ENCODE measurements at regions not wholly inside any gene's neighbourhood (a gene's known extent, or its start where the extent isn't known, plus 50 kb on each side); places are given as distances from the start of the nearest gene placed in this dataset.

- H3K4me3 ChIP-seq (ENCODE audit: low read depth, low read length): no peak overlapping the region
- DNase-seq (ENCODE audit: low read depth): no peak
- TF ChIP-seq, protein P1, sequence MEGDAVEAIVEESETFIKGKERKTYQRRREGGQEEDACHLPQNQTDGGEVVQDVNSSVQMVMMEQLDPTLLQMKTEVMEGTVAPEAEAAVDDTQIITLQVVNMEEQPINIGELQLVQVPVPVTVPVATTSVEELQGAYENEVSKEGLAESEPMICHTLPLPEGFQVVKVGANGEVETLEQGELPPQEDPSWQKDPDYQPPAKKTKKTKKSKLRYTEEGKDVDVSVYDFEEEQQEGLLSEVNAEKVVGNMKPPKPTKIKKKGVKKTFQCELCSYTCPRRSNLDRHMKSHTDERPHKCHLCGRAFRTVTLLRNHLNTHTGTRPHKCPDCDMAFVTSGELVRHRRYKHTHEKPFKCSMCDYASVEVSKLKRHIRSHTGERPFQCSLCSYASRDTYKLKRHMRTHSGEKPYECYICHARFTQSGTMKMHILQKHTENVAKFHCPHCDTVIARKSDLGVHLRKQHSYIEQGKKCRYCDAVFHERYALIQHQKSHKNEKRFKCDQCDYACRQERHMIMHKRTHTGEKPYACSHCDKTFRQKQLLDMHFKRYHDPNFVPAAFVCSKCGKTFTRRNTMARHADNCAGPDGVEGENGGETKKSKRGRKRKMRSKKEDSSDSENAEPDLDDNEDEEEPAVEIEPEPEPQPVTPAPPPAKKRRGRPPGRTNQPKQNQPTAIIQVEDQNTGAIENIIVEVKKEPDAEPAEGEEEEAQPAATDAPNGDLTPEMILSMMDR (conservative IDR thresholded peaks at IDR 0.05; ENCODE audit: low read depth, low read length): no peak
Observed at GRCh38 chr20:60294632-60295031, 336.4 kb downstream of the CDH26 start.

GRCh38 chr20:60295214-60295613 is 337.0 kb downstream of the CDH26 start:
- no peak overlapping the region for H3K4me3 ChIP-seq (ENCODE audit: low read depth, low read length)
- TF ChIP-seq, protein P1 (conservative IDR thresholded peaks at IDR 0.05; ENCODE audit: low read depth, low read length): no peak
- no peak for DNase-seq (ENCODE audit: low read depth)

DNA sequence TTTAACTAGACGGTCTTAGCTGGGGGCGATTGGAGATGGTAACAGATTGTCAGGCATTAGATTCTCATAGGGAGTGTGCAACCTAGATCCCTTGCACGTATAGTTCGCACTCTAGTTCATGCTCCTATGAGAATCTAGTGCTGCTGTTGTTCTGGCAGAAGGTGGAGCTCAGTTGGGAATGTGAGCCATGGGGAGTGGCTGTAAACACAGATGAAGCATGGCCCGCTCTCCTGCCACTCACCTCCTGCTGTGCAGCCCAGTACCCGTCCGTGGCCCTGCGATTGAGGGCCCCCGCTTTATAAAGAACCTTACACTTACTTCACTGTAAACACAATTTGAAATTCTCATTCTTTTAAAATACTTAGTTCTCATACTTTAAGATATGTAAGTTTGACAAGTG is 339.4 kb downstream of the CDH26 start:
- TF ChIP-seq, protein P1 (conservative IDR thresholded peaks at IDR 0.05; ENCODE audit: low read depth, low read length): no peak
- no peak for DNase-seq (ENCODE audit: low read depth)

GRCh38 chr20:60298647-60299046 is 340.4 kb downstream of the CDH26 start:
- no peak overlapping the region for H3K4me3 ChIP-seq (ENCODE audit: low read depth, low read length)
- TF ChIP-seq, protein P1 (conservative IDR thresholded peaks at IDR 0.05; ENCODE audit: low read depth, low read length): no peak
- DNase-seq (ENCODE audit: low read depth): no peak

More for the DNA sequence above, 339.4 kb downstream of the CDH26 start:
- H3K4me3 ChIP-seq (ENCODE audit: low read depth, low read length): no peak overlapping the region

- TF ChIP-seq, protein P1 (conservative IDR thresholded peaks at IDR 0.05; ENCODE audit: low read depth, low read length): no peak
- DNase-seq (ENCODE audit: low read depth): no peak
- no peak overlapping the region for H3K4me3 ChIP-seq (ENCODE audit: low read depth, low read length)
Observed at GRCh38 chr20:60299951-60300350, 341.7 kb downstream of the CDH26 start.

GRCh38 chr20:60300374-60300773 is 342.2 kb downstream of the CDH26 start:
- DNase-seq (ENCODE audit: low read depth): no peak
- TF ChIP-seq, protein P1 (conservative IDR thresholded peaks at IDR 0.05; ENCODE audit: low read depth, low read length): no peak
- no peak overlapping the region for H3K4me3 ChIP-seq (ENCODE audit: low read depth, low read length)

DNA sequence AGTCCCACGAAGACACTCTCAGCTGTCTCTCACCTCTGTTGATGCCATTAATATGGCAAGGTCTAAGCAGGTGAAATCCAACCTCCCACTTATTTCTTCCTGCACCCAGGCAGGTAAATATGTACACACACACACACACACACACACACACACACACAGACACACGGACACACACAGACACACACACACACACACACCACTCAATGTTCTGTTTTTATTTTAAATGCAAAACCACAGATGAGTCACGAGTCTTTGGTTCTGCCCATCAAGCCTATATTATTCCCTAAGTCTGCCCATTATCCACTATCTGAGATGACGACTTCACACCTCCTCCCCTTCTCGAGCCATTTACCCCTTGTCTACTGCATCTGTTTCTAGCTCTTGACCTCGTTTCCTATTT is 344.7 kb downstream of the CDH26 start:
- H3K4me3 ChIP-seq (ENCODE audit: low read depth, low read length): no peak overlapping the region
- TF ChIP-seq, protein P1 (conservative IDR thresholded peaks at IDR 0.05; ENCODE audit: low read depth, low read length): no peak
- DNase-seq (ENCODE audit: low read depth): no peak

Measured in choroid plexus epithelial cell (primary cell).